GM18868 (cell line): ENCODE measurements at regions not wholly inside any gene's neighbourhood (a gene's known extent, or its start where the extent isn't known, plus 50 kb on each side); places are given as distances from the start of the nearest gene placed in this dataset.

Source experiments
- ATAC-seq: cut with Tn5 transposase; IDR thresholded peaks from one replicate; pipeline ENCODE4 v1.9.1; 2021; ENCODE audit warnings: mild to moderate bottlenecking, moderate library complexity; ENCODE audit not compliant: unreplicated experiment

DNA sequence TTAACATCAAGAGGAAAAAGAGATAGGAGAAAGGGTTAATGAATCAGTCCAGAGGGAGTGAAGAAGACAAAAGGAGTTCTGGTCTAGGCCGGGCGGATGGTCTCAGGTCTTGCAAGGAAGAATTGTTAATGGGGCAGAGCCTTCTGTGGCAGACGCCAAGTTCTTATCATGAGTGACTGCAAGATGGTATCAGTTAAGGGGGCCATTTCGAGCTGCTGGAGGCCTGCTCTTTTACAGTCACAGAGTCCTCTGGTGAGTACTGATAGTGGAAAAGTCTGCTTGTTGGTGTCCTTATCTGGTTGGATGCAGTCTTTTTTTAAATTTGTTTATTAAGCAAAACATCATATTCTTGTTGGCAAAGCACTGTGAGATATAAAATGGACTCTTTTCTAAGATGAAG, 590.9 kb upstream of the SGCG start:
- ATAC-seq = no peak

DNA sequence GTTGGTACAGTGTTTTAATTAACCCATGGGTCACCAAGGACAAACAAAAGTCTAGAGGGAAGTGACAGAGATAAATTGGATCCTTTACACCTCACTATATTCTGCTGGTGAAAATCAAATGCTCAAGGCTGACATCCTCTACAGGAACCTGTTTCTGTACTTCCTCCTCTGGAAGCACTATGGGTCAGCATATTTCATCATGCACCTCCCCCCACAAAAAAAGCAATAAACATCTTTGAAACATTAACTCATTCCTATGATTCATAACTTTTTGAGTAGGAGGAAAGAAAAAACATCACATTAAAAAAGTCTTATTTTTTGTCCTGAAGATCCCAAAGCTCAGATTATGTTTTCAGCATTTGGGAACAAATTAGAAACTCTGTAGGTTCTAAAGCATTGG, 588.3 kb upstream of the SGCG start:
- ATAC-seq = no peak

DNA sequence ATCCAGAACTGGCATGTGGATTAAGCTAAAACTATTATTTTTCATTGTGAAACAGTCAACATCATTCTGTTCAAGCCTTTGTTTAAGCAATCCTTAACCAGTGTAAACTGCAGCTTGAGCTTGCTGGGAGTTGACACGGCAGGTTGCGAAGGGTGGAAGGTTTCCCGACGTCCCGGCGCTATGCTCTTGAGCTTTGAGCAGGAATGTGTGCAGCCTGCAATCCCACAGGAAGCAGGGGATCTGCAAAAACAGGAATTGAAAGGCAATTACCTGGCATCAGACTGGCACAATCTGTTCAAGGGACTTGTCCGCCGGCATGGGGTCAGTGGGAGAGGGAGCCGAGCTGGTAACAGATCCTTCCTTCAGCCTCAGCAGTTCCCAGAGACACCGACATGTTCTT, 586.7 kb upstream of the SGCG start:
- ATAC-seq = no peak

- no peak for ATAC-seq
These were observed 584.5 kb upstream of the SGCG start for GRCh38 chr13:22596171-22596863.

DNA sequence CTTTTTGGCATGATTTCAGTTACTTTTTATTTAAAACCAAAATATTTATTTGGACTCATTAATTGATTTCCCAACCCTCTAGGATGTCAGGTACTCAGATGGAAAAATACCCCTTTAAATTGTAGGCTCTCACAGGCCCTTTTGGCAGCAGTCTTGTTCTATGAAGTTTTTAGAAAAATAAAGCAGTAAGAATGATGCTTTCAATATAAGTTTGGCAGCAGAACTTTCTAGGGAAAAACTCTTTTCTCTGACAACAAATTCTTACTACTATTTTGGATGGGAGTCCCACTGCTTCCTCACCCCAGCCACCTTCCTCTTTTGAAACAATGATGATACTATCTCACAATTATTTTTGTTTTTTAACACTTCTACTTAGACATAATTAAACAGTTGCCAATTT, 581.6 kb upstream of the SGCG start:
- no peak for ATAC-seq

DNA sequence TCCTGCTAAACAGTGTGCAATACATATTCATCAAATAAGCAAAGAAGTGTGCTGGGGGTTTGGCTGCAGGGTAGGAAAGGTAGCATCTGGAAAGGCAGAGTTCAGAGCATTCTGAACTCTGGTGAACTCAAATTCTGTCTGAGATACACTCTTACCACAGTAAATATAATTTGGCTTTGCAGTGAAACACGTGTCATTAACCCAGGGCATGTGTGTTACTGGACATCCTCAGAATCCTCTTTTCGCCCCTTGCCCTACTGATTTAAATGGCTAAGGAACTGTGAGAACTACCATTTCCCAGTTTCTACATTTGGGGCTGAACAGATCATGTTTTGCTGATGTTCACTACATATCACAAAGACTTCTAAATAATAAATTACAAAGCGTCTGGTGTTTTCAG, 562.8 kb upstream of the SGCG start:
- ATAC-seq = no peak

- ATAC-seq = no peak
These were observed 555.1 kb upstream of the SGCG start for GRCh38 chr13:22625691-22626090.

- ATAC-seq = no peak
These were observed 551.4 kb upstream of the SGCG start for GRCh38 chr13:22629374-22629773.

DNA sequence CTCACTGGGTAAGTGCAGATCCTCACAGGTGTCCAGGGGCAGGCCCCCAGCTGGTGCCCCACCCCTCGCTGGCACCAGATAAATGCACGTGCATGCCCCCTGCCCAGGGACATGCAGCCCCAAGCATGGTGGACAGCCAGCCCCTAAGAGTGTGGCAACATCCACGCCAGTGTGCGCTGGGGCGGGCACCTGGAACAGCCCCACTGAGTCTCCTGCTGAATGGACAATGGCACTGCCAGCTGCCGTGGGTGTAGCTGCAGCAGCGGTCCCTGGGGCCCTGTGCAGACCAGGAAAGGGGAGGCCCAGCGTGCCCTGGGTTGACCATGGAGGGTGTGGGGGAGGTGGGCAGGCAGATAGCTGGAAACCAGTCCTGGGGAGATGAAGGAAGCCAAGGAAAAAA, 538.7 kb upstream of the SGCG start:
- no peak for ATAC-seq

GRCh38 chr13:22644941-22645340, 535.8 kb upstream of the SGCG start:
- no peak for ATAC-seq

DNA sequence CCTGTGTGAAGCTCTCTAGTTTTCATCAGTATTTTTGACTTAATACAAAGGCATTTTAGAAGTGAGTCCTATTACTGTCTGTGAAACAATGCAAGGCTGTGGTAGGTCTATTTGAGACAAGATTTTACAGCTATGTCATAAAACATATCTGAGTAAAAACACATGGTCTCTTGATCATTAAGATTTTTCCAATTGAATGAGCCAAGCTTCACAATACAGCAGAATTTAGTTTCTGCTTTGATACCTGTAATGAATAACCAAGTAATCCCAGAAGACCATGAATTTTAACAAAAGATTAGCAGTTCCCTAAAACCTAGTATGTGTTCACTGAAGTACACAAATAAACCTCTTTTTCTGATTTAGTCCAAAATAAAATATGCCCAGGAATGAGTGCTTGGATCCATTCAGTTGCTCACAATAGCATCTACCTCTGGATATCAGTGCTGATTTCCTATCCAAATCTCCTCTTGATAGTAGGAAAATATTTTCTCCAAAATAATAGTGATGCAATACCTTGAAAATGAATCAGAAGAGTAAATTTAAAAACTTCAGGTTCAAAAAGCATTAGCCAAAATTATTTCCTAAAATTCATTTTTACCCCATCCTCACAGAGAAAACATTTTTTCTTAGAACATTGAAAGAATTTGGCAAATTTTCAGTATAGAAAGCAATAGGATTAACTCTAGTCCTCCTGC, 533.5 kb upstream of the SGCG start:
- no peak for ATAC-seq

GRCh38 chr13:22648320-22648801, 532.4 kb upstream of the SGCG start:
- no peak for ATAC-seq

DNA sequence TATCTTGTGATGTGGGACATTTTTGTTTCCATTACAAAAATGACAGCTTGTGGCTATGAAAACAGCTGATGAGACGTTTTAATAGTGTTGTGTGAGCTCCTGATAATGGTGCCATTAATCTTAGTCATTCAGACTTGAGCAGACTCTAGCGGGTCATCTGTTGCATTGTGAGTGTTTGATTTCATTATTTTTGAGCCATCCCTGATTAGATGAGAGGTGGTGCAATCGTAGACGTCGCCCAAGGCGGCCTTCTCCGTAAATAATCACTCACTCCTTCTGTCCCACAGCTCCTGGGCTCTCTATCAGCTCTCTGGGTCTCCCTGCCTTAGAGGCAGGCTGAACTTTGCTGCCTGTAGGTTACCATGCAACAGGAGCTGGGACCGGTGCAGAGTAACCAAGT, 528.0 kb upstream of the SGCG start:
- ATAC-seq = no peak

- ATAC-seq = no peak
These were observed 526.9 kb upstream of the SGCG start for GRCh38 chr13:22653866-22654265.

GRCh38 chr13:22655106-22655852, 525.5 kb upstream of the SGCG start:
- no peak for ATAC-seq

GRCh38 chr13:22662771-22663170, 518.0 kb upstream of the SGCG start:
- ATAC-seq = no peak

- no peak for ATAC-seq
These were observed 515.3 kb upstream of the SGCG start for GRCh38 chr13:22665506-22665905.

GRCh38 chr13:22690756-22691155, 490.0 kb upstream of the SGCG start:
- no peak for ATAC-seq

DNA sequence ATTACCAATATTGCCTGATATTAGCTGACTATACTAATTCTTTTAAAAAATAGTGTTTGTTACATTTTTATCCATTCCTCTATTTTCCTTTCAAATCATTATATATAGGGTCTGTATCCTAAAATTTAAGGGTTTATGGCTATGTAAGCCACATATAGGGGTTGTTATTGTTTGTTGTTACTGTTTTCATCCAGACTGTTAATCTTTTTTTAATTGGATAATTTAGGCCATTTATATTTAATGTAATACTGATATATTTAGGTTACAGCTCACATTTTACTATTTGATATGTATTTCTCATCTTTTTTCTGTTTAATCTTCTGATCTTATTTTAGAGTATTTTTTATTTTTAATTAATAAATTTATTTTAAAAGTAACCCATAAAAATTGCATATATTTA, 487.1 kb upstream of the SGCG start:
- ATAC-seq = no peak

DNA sequence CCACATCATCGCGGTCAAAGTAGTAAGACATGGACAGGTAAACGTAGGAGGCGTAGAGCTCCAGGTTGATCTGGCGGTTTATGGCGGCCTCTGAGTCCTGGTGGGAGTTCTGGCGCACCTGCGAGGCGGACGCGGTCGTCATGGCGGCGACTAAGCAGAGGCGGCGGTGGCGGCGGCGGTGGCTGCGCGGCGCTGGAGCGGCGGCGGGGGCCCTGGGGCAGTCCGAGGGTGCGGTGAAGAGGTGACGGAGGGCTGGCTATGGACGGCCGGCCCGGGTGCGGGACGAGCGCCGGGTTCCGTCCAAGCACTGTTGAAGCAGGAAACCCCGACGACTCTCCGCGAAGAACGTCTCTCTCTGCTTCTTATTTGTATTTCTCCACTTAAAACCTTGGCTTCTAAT, 484.3 kb upstream of the SGCG start:
- ATAC-seq = no peak

- ATAC-seq = no peak
These were observed 482.3 kb upstream of the SGCG start for GRCh38 chr13:22698467-22698866.
